GM12875 (cell line): ENCODE measurements at regions not wholly inside any gene's neighbourhood (a gene's known extent, or its start where the extent isn't known, plus 50 kb on each side); places are given as distances from the start of the nearest gene placed in this dataset.

Experiments
- H3K4me3 ChIP-seq: one replicate; pipeline ENCODE4 v1.5.1; 2011; ENCODE audit warnings: low read depth, low read length, control low read depth
- TF ChIP-seq, protein P1 (sequence below): IDR thresholded peaks from 2 replicates; pipeline ENCODE4 v1.5.1; 2011; ENCODE audit warnings: low read depth, mild to moderate bottlenecking, control low read depth, inconsistent platforms, low read length, moderate library complexity, borderline replicate concordance; ENCODE audit not compliant: insufficient read depth

DNA sequence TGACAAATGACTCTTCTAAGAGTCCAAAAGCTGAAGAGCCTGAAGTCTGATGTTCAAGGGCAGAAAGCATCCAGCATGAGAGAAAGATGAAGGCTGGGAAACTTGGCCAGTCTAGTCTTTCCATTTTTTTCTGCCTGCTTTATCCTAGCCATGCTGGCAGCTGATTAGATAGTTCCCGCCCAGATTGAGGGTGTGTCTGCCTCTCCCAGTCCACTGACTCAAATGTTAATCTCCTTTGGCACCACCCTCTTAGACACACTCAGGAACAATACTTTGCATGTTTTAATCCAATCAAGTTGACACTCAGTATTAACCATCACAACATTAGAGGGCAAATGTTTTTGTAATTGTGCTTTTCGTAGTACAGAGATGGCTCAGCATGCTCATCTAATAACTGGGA lies 267.5 kb upstream of the KLHL1 start:
- TF ChIP-seq, protein P1, sequence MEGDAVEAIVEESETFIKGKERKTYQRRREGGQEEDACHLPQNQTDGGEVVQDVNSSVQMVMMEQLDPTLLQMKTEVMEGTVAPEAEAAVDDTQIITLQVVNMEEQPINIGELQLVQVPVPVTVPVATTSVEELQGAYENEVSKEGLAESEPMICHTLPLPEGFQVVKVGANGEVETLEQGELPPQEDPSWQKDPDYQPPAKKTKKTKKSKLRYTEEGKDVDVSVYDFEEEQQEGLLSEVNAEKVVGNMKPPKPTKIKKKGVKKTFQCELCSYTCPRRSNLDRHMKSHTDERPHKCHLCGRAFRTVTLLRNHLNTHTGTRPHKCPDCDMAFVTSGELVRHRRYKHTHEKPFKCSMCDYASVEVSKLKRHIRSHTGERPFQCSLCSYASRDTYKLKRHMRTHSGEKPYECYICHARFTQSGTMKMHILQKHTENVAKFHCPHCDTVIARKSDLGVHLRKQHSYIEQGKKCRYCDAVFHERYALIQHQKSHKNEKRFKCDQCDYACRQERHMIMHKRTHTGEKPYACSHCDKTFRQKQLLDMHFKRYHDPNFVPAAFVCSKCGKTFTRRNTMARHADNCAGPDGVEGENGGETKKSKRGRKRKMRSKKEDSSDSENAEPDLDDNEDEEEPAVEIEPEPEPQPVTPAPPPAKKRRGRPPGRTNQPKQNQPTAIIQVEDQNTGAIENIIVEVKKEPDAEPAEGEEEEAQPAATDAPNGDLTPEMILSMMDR = no peak
- H3K4me3 ChIP-seq = no peak overlapping the region

DNA sequence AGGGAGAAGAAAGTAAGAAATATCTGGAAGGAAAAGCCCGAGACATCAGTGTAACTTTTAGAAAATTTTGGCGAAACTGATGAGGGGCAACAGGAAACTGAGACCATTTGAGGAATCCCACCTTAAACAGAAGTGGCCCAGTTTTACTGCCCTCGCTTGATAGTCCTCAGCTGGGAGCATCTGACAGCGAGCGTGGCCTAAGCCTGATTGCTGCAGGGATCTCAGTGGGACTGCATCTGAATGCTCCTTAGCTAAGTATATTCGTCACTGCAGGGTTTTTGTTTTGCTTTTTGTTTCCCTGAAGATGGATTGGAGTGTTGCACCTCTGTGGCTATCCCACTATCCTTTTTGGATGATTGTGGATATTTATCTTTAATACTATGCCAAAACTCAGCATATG lies 262.7 kb upstream of the KLHL1 start:
- no peak overlapping the region for H3K4me3 ChIP-seq
- TF ChIP-seq, protein P1 = no peak

GRCh38 chr13:70366720-70367119 lies 258.5 kb upstream of the KLHL1 start:
- TF ChIP-seq, protein P1 = no peak
- no peak overlapping the region for H3K4me3 ChIP-seq

DNA sequence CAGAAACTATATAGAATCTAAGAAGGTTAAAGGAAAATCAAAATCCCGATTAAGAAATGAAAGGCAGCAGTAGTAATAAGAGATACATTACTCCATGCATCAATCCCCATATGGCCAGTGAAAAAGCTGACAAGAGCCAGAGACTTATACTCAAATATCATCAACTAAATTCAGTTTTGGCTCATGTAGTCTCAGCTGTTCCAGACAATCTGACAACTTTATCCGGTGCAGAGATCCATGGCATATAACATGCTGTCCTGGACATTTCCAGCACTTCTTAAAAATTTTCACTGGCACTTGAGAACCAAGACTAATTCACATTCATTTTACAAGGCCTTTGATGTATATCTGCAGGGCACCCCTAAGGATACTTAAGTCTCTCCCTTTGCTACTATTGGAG lies 255.7 kb upstream of the KLHL1 start:
- H3K4me3 ChIP-seq = no peak overlapping the region
- TF ChIP-seq, protein P1 = no peak

GRCh38 chr13:70362820-70363570 lies 254.7 kb upstream of the KLHL1 start:
- TF ChIP-seq, protein P1 = no peak
- H3K4me3 ChIP-seq = no peak overlapping the region

GRCh38 chr13:70357031-70357430 lies 248.8 kb upstream of the KLHL1 start:
- TF ChIP-seq, protein P1 = no peak
- H3K4me3 ChIP-seq = no peak overlapping the region

GRCh38 chr13:70353096-70353495 lies 244.8 kb upstream of the KLHL1 start:
- H3K4me3 ChIP-seq = no peak overlapping the region

More at GRCh38 chr13:70353096-70353495, 244.8 kb upstream of the KLHL1 start:
- TF ChIP-seq, protein P1 = no peak
